SK-N-SH treated with all-trans-retinoic acid at 6 μM for 48 hours (cell line): ENCODE measurements at regions not wholly inside any gene's neighbourhood (a gene's known extent, or its start where the extent isn't known, plus 50 kb on each side); places are given as distances from the start of the nearest gene placed in this dataset.

Source experiments
- ISL1 ChIP-seq: fragments of 250-450 bp; sonication (Bioruptor Pico); IDR thresholded peaks from 2 replicates; pipeline ENCODE4 v2.1.2; 2022; ENCODE audit warnings: mild to moderate bottlenecking, moderate library complexity
- PATZ1 ChIP-seq: fragments of 250-450 bp; sonication (Bioruptor Pico); IDR thresholded peaks from 2 replicates; pipeline ENCODE4 v1.8.0; 2020; ENCODE audit warnings: mild to moderate bottlenecking, moderate library complexity, borderline replicate concordance
- POU6F1 ChIP-seq: fragments of 250-450 bp; sonication (Bioruptor Pico); IDR thresholded peaks from 2 replicates; pipeline ENCODE4 v1.8.0; 2021; ENCODE audit warnings: low read depth, mild to moderate bottlenecking, moderate library complexity, borderline replicate concordance
- RARB ChIP-seq: fragments of 250-450 bp; sonication (Bioruptor Pico); IDR thresholded peaks from 2 replicates; pipeline ENCODE4 v1.8.0; 2021; ENCODE audit warnings: mild to moderate bottlenecking, moderate library complexity
- TCF4 ChIP-seq: fragments of 250-450 bp; sonication (Bioruptor Pico); IDR thresholded peaks from 2 replicates; pipeline ENCODE4 v1.8.0; 2021; ENCODE audit warnings: mild to moderate bottlenecking, moderate library complexity, borderline replicate concordance
- TOX ChIP-seq: fragments of 250-450 bp; sonication (Bioruptor Pico); IDR thresholded peaks from 2 replicates; pipeline ENCODE4 v1.8.0; 2021; ENCODE audit warnings: mild to moderate bottlenecking, moderate library complexity, borderline replicate concordance
- ZC3H10 ChIP-seq: fragments of 250-450 bp; sonication (Bioruptor Pico); IDR thresholded peaks from 2 replicates; pipeline ENCODE4 v1.5.1; 2021; ENCODE audit warnings: mild to moderate bottlenecking, moderate library complexity
- ZFP3 ChIP-seq: fragments of 250-450 bp; sonication (Bioruptor Pico); IDR thresholded peaks from 2 replicates; pipeline ENCODE4 v1.5.0; 2020; ENCODE audit warnings: mild to moderate bottlenecking, moderate library complexity
- ZNF565 ChIP-seq: fragments of 450-650 bp; formaldehyde crosslinking; conservative IDR thresholded peaks from 2 replicates; pipeline ENCODE4 v1.5.0; 2020; ENCODE audit warnings: low read depth, mild to moderate bottlenecking, moderate library complexity
- ZNF70 ChIP-seq: fragments of 450-650 bp; formaldehyde crosslinking; IDR thresholded peaks from 2 replicates; pipeline ENCODE4 v1.5.0; 2020; ENCODE audit warnings: mild to moderate bottlenecking, moderate library complexity
- ZNF8 ChIP-seq: fragments of 450-650 bp; formaldehyde crosslinking; IDR thresholded peaks from 2 replicates; pipeline ENCODE4 v1.5.0; 2020; ENCODE audit warnings: mild to moderate bottlenecking, moderate library complexity

- TF ChIP-seq ZNF565 (CRISPR knock-in tag) (no peak), PATZ1 (CRISPR knock-in tag) (no peak), ZC3H10 (CRISPR knock-in tag) (no peak), ZNF70 (CRISPR knock-in tag) (no peak), RARB (CRISPR knock-in tag) (no peak), POU6F1 (CRISPR knock-in tag) (no peak), ZFP3 (CRISPR knock-in tag) (no peak), TOX (CRISPR knock-in tag) (no peak), ZNF8 (CRISPR knock-in tag) (no peak), ISL1 (CRISPR knock-in tag) (no peak), TCF4 (CRISPR knock-in tag) (no peak)
Measured at GRCh38 chr1:239854922-239855321, 236.8 kb upstream of the FMN2 start.
